ENCODE measurements at regions not wholly inside any gene's neighbourhood (a gene's known extent, or its start where the extent isn't known, plus 50 kb on each side); places are given as distances from the start of the nearest gene placed in this dataset.

DNA sequence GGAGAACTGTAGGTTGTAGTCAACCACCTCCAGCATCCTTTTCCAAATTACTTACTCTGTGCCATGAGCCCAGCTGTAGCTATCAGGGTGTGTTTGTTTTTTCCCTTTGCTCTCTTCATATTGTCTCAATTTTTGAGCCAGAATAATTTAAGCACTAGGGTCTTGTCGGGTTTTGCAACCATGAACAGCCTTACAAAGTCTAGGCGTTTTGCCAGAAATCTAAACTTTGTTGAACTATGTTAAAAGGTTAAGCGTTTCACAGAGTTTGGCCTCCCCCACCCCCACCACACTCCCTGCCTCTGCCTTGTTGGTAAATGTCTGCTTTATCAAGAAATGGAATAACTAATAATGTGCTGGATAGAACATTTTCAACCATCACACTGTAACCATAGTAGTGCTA, 190.6 kb upstream of the TTC29 start:
- Mint-ChIP-seq H3K4me3 (no peak overlapping the region), H3K9me3 (peaks cover 4% of the 10 kb centered on the region; the same call in 1 of the 2 replicates), H3K27ac (no peak overlapping the region), H3K36me3 (no peaks in the 10 kb centered on the region), H3K27me3 (ENCODE audit: low read depth) (no peaks in the 10 kb centered on the region), H3K4me1 (peaks cover 7% of the 10 kb centered on the region)
- ChIA-PET CTCF (no interaction called here), POLR2A (no interaction called here)
- TF ChIP-seq ZBTB21 (CRISPR knock-in tag; IDR thresholded peaks at IDR 0.05; ENCODE audit: borderline replicate concordance) = no peak
- DNase-seq (ENCODE audit: low spot score) (no peak), ATAC-seq (no peak)

DNA sequence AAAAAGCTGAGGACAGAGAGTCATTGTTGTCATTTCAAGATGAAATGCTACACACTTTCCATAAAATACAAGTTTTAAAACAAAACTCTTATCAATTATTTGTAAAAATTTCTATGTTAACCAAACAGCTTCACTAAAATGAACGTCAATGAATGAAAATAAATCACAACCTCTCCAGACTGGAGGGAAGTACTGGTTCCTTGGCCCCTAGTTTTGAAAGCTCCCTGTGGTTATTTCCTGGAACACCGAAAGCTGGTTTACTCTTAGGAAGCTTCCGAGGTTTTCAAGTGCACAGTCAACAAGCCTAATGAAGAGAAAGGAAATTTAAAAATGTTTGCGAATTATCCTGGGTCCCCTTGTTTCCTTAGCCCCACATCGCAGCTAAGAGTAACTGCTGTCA, 191.1 kb upstream of the TTC29 start:
- Mint-ChIP-seq H3K27me3 (ENCODE audit: low read depth) (no peaks in the 10 kb centered on the region), H3K9me3 (peaks cover 4% of the 10 kb centered on the region; the same call in 1 of the 2 replicates), H3K36me3 (no peaks in the 10 kb centered on the region), H3K4me3 (no peak overlapping the region), H3K4me1 (peaks cover 7% of the 10 kb centered on the region), H3K27ac (no peak overlapping the region)
- no peak for TF ChIP-seq TEAD4 (CRISPR knock-in tag; IDR thresholded peaks at IDR 0.05)
- TF ChIP-seq ZNF671 (CRISPR knock-in tag; IDR thresholded peaks at IDR 0.05) = no peak
- no peak for TF ChIP-seq ZNF219 (CRISPR knock-in tag; IDR thresholded peaks at IDR 0.05; ENCODE audit: borderline replicate concordance)
- no peak for TF ChIP-seq STAT6 (CRISPR knock-in tag; conservative IDR thresholded peaks at IDR 0.05; ENCODE audit: low read depth)
- no peak for TF ChIP-seq RORB (CRISPR knock-in tag; IDR thresholded peaks at IDR 0.05)
- no peak for TF ChIP-seq ZNF121 (CRISPR knock-in tag; IDR thresholded peaks at IDR 0.05)
- no peak for TF ChIP-seq KAT7 (CRISPR knock-in tag; IDR thresholded peaks at IDR 0.05; ENCODE audit: borderline replicate concordance)
- TF ChIP-seq, protein P1, sequence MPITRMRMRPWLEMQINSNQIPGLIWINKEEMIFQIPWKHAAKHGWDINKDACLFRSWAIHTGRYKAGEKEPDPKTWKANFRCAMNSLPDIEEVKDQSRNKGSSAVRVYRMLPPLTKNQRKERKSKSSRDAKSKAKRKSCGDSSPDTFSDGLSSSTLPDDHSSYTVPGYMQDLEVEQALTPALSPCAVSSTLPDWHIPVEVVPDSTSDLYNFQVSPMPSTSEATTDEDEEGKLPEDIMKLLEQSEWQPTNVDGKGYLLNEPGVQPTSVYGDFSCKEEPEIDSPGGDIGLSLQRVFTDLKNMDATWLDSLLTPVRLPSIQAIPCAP (CRISPR knock-in tag; IDR thresholded peaks at IDR 0.05) = no peak
- TF ChIP-seq MLX (CRISPR knock-in tag; IDR thresholded peaks at IDR 0.05) = no peak
- TF ChIP-seq, protein P2, sequence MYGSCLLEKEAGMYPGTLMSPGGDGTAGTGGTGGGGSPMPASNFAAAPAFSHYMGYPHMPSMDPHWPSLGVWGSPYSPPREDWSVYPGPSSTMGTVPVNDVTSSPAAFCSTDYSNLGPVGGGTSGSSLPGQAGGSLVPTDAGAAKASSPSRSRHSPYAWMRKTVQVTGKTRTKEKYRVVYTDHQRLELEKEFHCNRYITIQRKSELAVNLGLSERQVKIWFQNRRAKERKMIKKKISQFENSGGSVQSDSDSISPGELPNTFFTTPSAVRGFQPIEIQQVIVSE (CRISPR knock-in tag; IDR thresholded peaks at IDR 0.05; ENCODE audit: borderline replicate concordance) = no peak
- no peak for TF ChIP-seq CTCF (IDR thresholded peaks at IDR 0.05)
- no peak for TF ChIP-seq PREB (CRISPR knock-in tag; IDR thresholded peaks at IDR 0.05; ENCODE audit: borderline replicate concordance)
- TF ChIP-seq ZNF423 (CRISPR knock-in tag; IDR thresholded peaks at IDR 0.05) = no peak
- ChIA-PET CTCF (interaction anchor here (1.0 kb wide), 1 partner anchor 118 kb away, joined by 3 read pairs; no protein-coding TSS in a partner anchor), POLR2A (no interaction called here)
- ATAC-seq (no peak), DNase-seq (ENCODE audit: low spot score) (no peak)

- peaks cover 7% of the 10 kb centered on the region for H3K4me1 Mint-ChIP-seq
- POLR2A ChIA-PET = no interaction called here
- no peak overlapping the region for H3K27ac Mint-ChIP-seq
- CTCF ChIA-PET = interaction anchor here (1.0 kb wide), 2 partner anchors 118 to 382 kb away, joined by 3 read pairs; no protein-coding TSS in a partner anchor
- no peaks in the 10 kb centered on the region for H3K27me3 Mint-ChIP-seq (ENCODE audit: low read depth)
- H3K4me3 Mint-ChIP-seq = no peak overlapping the region
- ATAC-seq = peak; percentile 71
- H3K9me3 Mint-ChIP-seq = peaks cover 4% of the 10 kb centered on the region; the same call in 1 of the 2 replicates
- H3K36me3 Mint-ChIP-seq = no peaks in the 10 kb centered on the region
- no peak for DNase-seq (ENCODE audit: low spot score)
- TF ChIP-seq ZNF512 (CRISPR knock-in tag; IDR thresholded peaks at IDR 0.05; ENCODE audit: borderline replicate concordance) (no peak), ZNF423 (CRISPR knock-in tag; IDR thresholded peaks at IDR 0.05) (no peak), TEAD1 (CRISPR knock-in tag; IDR thresholded peaks at IDR 0.05) (no peak), SMAD4 (CRISPR knock-in tag; IDR thresholded peaks at IDR 0.05) (no peak), TP53 (CRISPR knock-in tag; IDR thresholded peaks at IDR 0.05) (no peak)
- TF ChIP-seq, protein P3, sequence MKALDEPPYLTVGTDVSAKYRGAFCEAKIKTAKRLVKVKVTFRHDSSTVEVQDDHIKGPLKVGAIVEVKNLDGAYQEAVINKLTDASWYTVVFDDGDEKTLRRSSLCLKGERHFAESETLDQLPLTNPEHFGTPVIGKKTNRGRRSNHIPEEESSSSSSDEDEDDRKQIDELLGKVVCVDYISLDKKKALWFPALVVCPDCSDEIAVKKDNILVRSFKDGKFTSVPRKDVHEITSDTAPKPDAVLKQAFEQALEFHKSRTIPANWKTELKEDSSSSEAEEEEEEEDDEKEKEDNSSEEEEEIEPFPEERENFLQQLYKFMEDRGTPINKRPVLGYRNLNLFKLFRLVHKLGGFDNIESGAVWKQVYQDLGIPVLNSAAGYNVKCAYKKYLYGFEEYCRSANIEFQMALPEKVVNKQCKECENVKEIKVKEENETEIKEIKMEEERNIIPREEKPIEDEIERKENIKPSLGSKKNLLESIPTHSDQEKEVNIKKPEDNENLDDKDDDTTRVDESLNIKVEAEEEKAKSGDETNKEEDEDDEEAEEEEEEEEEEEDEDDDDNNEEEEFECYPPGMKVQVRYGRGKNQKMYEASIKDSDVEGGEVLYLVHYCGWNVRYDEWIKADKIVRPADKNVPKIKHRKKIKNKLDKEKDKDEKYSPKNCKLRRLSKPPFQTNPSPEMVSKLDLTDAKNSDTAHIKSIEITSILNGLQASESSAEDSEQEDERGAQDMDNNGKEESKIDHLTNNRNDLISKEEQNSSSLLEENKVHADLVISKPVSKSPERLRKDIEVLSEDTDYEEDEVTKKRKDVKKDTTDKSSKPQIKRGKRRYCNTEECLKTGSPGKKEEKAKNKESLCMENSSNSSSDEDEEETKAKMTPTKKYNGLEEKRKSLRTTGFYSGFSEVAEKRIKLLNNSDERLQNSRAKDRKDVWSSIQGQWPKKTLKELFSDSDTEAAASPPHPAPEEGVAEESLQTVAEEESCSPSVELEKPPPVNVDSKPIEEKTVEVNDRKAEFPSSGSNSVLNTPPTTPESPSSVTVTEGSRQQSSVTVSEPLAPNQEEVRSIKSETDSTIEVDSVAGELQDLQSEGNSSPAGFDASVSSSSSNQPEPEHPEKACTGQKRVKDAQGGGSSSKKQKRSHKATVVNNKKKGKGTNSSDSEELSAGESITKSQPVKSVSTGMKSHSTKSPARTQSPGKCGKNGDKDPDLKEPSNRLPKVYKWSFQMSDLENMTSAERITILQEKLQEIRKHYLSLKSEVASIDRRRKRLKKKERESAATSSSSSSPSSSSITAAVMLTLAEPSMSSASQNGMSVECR (CRISPR knock-in tag; IDR thresholded peaks at IDR 0.05; ENCODE audit: borderline replicate concordance) = no peak
Observed at GRCh38 chr4:147137280-147137679, 191.6 kb upstream of the TTC29 start.

Measured in WTC11 (cell line).